ENCODE measurements at regions not wholly inside any gene's neighbourhood (a gene's known extent, or its start where the extent isn't known, plus 50 kb on each side); places are given as distances from the start of the nearest gene placed in this dataset.

GRCh38 chr5:115372146-115372545 is 75.7 kb upstream of the CCDC112 start:
- TF ChIP-seq CTCF (IDR thresholded peaks at IDR 0.05) = no peak
- no peak for ATAC-seq

GRCh38 chr5:115369430-115370144 is 73.1 kb upstream of the CCDC112 start:
- H3K27ac ChIP-seq = no peak overlapping the region
- 94 to 96% methylated on average over 12 of the region's 12 CpGs for WGBS, 2 donors
- intact Hi-C loops (cut with DNase I) = loop anchor here in 4 of 10 donors (5.0 to 10.0 kb wide), 5 partner anchors 47 to 215 kb away; no protein-coding TSS in a partner anchor
- ATAC-seq (no peak), DNase-seq (no peak)
- peaks cover 0 to 34% (median 4%) of the 10 kb centered on the region in 9 donors for H3K4me1 ChIP-seq
- H3K9me3 ChIP-seq = no peaks in the 10 kb centered on the region
- no peak for TF ChIP-seq CTCF (IDR thresholded peaks at IDR 0.05)
- H3K36me3 ChIP-seq = no peaks in the 10 kb centered on the region
- no peaks in the 10 kb centered on the region for H3K27me3 ChIP-seq
- H3K4me3 ChIP-seq = no peak overlapping the region

More at GRCh38 chr5:115372146-115372545, 75.7 kb upstream of the CCDC112 start:
- Histone ChIP-seq H3K4me3 (no peak overlapping the region), H3K36me3 (no peaks in the 10 kb centered on the region), H3K27me3 (no peaks in the 10 kb centered on the region), H3K9me3 (no peaks in the 10 kb centered on the region), H3K4me1 (peaks cover 0 to 29% (median 5%) of the 10 kb centered on the region in 9 donors), H3K27ac (peak overlapping the region in 3 of 10 donors; percentile 9 to 44 (median 32))
- WGBS, 2 donors = 57 to 72% methylated on average over 2 of the region's 2 CpGs
- DNase-seq = no peak
- intact Hi-C loops (cut with DNase I) = loop anchor here in 4 of 10 donors (5.0 to 10.0 kb wide), 5 partner anchors 50 to 213 kb away; no protein-coding TSS in a partner anchor

GRCh38 chr5:115366223-115366622 is 69.8 kb upstream of the CCDC112 start:
- H3K27ac ChIP-seq = peak overlapping the region in 3 of 10 donors; percentile 6 to 49 (median 48)
- H3K36me3 ChIP-seq = no peaks in the 10 kb centered on the region
- no peaks in the 10 kb centered on the region for H3K27me3 ChIP-seq
- 23 to 29% methylated on average over 2 of the region's 2 CpGs for WGBS, 2 donors
- no peaks in the 10 kb centered on the region for H3K9me3 ChIP-seq
- no peak for TF ChIP-seq CTCF (IDR thresholded peaks at IDR 0.05)
- H3K4me3 ChIP-seq = no peak overlapping the region
- intact Hi-C loops (cut with DNase I) = no loop called here
- peaks cover 0 to 20% (median 4%) of the 10 kb centered on the region in 9 donors for H3K4me1 ChIP-seq
- DNase-seq (peak in 1 of 2 donors; percentile 18), ATAC-seq (peak in 7 of 8 donors; percentile 61 to 92 (median 73))

GRCh38 chr5:115363879-115364278 is 67.4 kb upstream of the CCDC112 start:
- H3K9me3 ChIP-seq = no peaks in the 10 kb centered on the region
- intact Hi-C loops (cut with DNase I) = loop anchor here in 1 of 10 donors (5.0 kb wide), 1 partner anchor 42 kb away; no protein-coding TSS in a partner anchor
- WGBS, 2 donors = 83 to 91% methylated on average over 4 of the region's 4 CpGs
- no peak for ATAC-seq
- no peak overlapping the region for H3K27ac ChIP-seq
- H3K4me3 ChIP-seq = no peak overlapping the region
- H3K36me3 ChIP-seq = no peaks in the 10 kb centered on the region
- H3K4me1 ChIP-seq = peaks cover 0 to 20% (median 4%) of the 10 kb centered on the region in 9 donors
- no peaks in the 10 kb centered on the region for H3K27me3 ChIP-seq
- DNase-seq = no peak
- no peak for TF ChIP-seq CTCF (IDR thresholded peaks at IDR 0.05)
